ENCODE measurements at regions not wholly inside any gene's neighbourhood (a gene's known extent, or its start where the extent isn't known, plus 50 kb on each side); places are given as distances from the start of the nearest gene placed in this dataset.

- Histone ChIP-seq H3K4me1 (peaks cover 0 to 37% (median 16%) of the 10 kb centered on the region in 4 donors), H3K27me3 (no peaks in the 10 kb centered on the region), H3K4me3 (no peak overlapping the region), H3K27ac (peak overlapping the region in 1 of 4 donors; percentile 36), H3K36me3 (no peaks in the 10 kb centered on the region), H3K9me3 (no peaks in the 10 kb centered on the region)
- intact Hi-C loops (cut with DNase I) = no loop called here
- no peak for DNase-seq
- WGBS, 2 donors = 75% methylated on average over 2 of the region's 2 CpGs
- TF ChIP-seq EP300 (IDR thresholded peaks at IDR 0.05) (no peak), POLR2A (IDR thresholded peaks at IDR 0.05) (no peak), POLR2AphosphoS5 (IDR thresholded peaks at IDR 0.05) (no peak)
- TF ChIP-seq, protein P1, sequence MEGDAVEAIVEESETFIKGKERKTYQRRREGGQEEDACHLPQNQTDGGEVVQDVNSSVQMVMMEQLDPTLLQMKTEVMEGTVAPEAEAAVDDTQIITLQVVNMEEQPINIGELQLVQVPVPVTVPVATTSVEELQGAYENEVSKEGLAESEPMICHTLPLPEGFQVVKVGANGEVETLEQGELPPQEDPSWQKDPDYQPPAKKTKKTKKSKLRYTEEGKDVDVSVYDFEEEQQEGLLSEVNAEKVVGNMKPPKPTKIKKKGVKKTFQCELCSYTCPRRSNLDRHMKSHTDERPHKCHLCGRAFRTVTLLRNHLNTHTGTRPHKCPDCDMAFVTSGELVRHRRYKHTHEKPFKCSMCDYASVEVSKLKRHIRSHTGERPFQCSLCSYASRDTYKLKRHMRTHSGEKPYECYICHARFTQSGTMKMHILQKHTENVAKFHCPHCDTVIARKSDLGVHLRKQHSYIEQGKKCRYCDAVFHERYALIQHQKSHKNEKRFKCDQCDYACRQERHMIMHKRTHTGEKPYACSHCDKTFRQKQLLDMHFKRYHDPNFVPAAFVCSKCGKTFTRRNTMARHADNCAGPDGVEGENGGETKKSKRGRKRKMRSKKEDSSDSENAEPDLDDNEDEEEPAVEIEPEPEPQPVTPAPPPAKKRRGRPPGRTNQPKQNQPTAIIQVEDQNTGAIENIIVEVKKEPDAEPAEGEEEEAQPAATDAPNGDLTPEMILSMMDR (IDR thresholded peaks at IDR 0.05) = no peak
Measured at GRCh38 chr1:82564333-82564732, 763.6 kb downstream of the ADGRL2 start.

GRCh38 chr1:82562448-82562847, 761.7 kb downstream of the ADGRL2 start:
- TF ChIP-seq EP300 (IDR thresholded peaks at IDR 0.05) (no peak), POLR2AphosphoS5 (IDR thresholded peaks at IDR 0.05) (no peak), POLR2A (IDR thresholded peaks at IDR 0.05) (no peak)
- TF ChIP-seq, protein P1 (IDR thresholded peaks at IDR 0.05) = no peak
- Histone ChIP-seq H3K36me3 (no peaks in the 10 kb centered on the region), H3K27me3 (no peaks in the 10 kb centered on the region), H3K4me3 (no peak overlapping the region), H3K9me3 (no peaks in the 10 kb centered on the region), H3K27ac (no peak overlapping the region), H3K4me1 (peaks cover 0 to 37% (median 16%) of the 10 kb centered on the region in 4 donors)
- intact Hi-C loops (cut with DNase I) = no loop called here
- no peak for DNase-seq
- 76 to 82% methylated on average over 2 of the region's 2 CpGs for WGBS, 2 donors

DNA sequence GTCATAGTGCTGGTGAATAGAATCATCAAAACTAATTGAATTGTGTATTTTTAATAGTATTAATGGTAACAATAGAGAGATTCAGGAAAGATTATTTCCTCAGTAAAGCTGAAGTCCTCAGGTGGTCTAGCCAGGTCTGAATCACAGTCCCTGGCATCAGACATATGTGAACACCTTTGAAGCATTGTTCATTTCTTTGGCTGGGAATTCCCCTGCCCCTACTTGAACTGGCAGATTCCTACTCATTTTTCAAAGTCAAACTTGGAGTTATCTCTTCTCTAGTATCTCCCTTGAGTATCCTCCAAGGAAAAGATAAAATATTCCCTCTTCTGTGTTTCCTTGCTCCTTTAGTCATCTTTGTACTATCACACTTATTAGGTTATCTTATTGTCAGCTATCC, 759.8 kb downstream of the ADGRL2 start:
- H3K4me1 ChIP-seq = peaks cover 0 to 29% (median 14%) of the 10 kb centered on the region in 4 donors
- no peak for DNase-seq
- no peaks in the 10 kb centered on the region for H3K36me3 ChIP-seq
- H3K9me3 ChIP-seq = no peaks in the 10 kb centered on the region
- H3K27ac ChIP-seq = no peak overlapping the region
- no peak overlapping the region for H3K4me3 ChIP-seq
- H3K27me3 ChIP-seq = no peaks in the 10 kb centered on the region
- intact Hi-C loops (cut with DNase I) = no loop called here
- no peak for TF ChIP-seq EP300 (IDR thresholded peaks at IDR 0.05)
- no peak for TF ChIP-seq POLR2AphosphoS5 (IDR thresholded peaks at IDR 0.05)
- TF ChIP-seq, protein P1 (IDR thresholded peaks at IDR 0.05) = no peak
- no peak for TF ChIP-seq POLR2A (IDR thresholded peaks at IDR 0.05)

- Histone ChIP-seq H3K27ac (no peak overlapping the region), H3K4me1 (no peaks in the 10 kb centered on the region), H3K27me3 (no peaks in the 10 kb centered on the region), H3K36me3 (no peaks in the 10 kb centered on the region), H3K4me3 (no peak overlapping the region), H3K9me3 (no peaks in the 10 kb centered on the region)
- no peak for DNase-seq
- TF ChIP-seq EP300 (IDR thresholded peaks at IDR 0.05) (no peak), POLR2A (IDR thresholded peaks at IDR 0.05) (no peak), POLR2AphosphoS5 (IDR thresholded peaks at IDR 0.05) (no peak)
- TF ChIP-seq, protein P1 (IDR thresholded peaks at IDR 0.05) = no peak
- intact Hi-C loops (cut with DNase I) = no loop called here
- 2 to 37% methylated on average over 1 of the region's 1 CpG for WGBS, 2 donors
Measured at GRCh38 chr1:82555501-82555900, 754.8 kb downstream of the ADGRL2 start.

GRCh38 chr1:82549841-82550240, 749.1 kb downstream of the ADGRL2 start:
- intact Hi-C loops (cut with DNase I) = no loop called here
- TF ChIP-seq POLR2AphosphoS5 (IDR thresholded peaks at IDR 0.05) (no peak), POLR2A (IDR thresholded peaks at IDR 0.05) (no peak), EP300 (IDR thresholded peaks at IDR 0.05) (no peak)
- TF ChIP-seq, protein P1 (IDR thresholded peaks at IDR 0.05) = no peak

More at GRCh38 chr1:82549841-82550240, 749.1 kb downstream of the ADGRL2 start:
- no peaks in the 10 kb centered on the region for H3K4me1 ChIP-seq
- no peak overlapping the region for H3K27ac ChIP-seq
- WGBS, 2 donors = 75 to 82% methylated on average over 4 of the region's 4 CpGs
- H3K27me3 ChIP-seq = no peaks in the 10 kb centered on the region
- H3K4me3 ChIP-seq = no peak overlapping the region
- peaks cover 0 to 2% (median 0%) of the 10 kb centered on the region in 4 donors for H3K9me3 ChIP-seq
- no peak for DNase-seq
- no peaks in the 10 kb centered on the region for H3K36me3 ChIP-seq
